NOMO-1 treated with DMSO at 0.1 percent for 48 hours (cell line): ENCODE measurements at regions not wholly inside any gene's neighbourhood (a gene's known extent, or its start where the extent isn't known, plus 50 kb on each side); places are given as distances from the start of the nearest gene placed in this dataset.
"Not testable (repeated sequence)": the region's sequence is repeated elsewhere in the genome, so short reads cannot be mapped to it uniquely, and the experiment has no call there.

Experiments used
- DNase-seq: peaks from one replicate; lab custom pipeline; 2025; ENCODE audit not compliant: unreplicated experiment; lab: John Stamatoyannopoulos, UW

DNA sequence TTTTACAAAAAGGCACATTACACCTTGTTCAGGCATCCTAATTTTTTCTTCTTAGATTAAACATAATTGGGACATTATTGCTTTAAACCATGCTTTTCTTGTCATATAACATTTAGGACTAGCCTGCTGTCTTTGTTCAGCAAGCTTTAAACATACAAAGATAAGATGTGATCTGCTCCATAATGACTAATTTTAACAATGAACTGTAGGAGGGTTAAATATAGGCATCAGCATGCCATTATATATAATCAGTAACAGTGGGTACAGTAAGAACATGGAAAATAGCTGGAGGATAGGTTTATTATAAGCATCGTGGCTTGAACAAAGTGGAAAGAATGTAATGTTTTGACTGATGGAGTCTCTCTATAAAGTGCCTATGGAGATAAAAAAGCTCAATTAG is 661.7 kb downstream of the SLITRK6 start:
- no peak for DNase-seq

DNA sequence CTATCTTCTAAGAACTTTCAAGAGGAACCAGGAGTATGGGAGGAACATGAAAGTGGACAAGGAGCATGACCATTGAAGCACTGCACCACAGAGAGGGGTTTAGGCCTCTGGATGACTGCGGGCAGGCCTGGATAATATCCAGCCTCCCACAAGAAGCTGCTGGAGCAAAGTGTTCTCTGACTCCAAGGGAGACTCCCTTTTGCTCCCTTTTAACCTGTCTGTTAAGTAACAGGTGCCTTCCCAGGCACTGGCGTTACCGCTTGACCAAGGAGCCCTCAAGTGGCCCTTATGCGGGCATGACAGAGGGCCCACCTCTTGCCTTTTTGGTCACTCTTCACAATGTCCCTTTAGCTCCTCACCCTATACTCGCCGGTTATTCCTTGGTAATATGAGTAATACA is 666.2 kb downstream of the SLITRK6 start:
- no peak for DNase-seq

- not testable (repeated sequence) for DNase-seq
These were observed 675.7 kb downstream of the SLITRK6 start for GRCh38 chr13:85123501-85123900.

GRCh38 chr13:85108356-85108755 is 690.9 kb downstream of the SLITRK6 start:
- DNase-seq, result no peak

- DNase-seq, result no peak
These were observed 700.0 kb downstream of the SLITRK6 start for GRCh38 chr13:85099245-85099644.

DNA sequence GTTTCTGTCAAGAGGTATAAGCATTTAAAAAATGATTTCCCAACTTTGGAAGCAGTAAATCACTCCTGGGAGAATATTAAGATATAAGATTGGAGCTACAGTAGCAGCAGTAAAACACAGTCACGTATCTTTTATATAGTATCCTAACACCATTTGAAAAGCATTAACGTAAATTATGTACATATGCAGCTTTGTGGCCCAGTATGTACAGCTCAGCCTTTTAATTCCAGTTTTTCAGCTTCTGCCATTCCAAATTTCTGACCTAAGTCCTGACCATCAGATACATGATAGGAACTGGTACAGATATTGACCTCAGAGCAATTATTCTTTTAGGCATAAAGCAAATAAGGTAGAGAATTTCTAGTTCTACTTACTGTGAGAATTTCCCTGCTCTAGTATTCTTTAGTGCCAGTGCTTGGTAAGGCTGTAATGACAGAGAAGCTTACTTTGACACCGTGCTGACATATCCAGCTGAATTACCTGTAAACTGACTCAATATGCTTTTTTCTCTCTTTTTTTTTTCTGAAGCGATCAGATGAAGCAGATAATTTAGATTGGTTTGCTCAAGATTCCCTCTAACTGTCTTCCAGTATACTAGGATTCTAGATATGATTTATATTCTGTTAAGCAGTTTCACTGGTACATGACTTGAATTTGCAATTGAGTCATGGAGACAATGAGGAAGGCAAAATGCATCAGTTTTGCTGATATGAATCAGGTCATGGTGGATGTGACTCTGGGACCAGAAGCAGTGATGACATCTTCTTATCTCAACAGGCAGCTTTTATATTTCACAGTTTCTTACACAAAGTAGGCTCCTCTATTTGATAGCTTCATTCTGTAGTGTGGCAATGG is 703.6 kb downstream of the SLITRK6 start:
- no peak for DNase-seq

GRCh38 chr13:85093808-85094207 is 705.4 kb downstream of the SLITRK6 start:
- no peak for DNase-seq

- no peak for DNase-seq
These were observed 707.5 kb downstream of the SLITRK6 start for GRCh38 chr13:85091631-85092234.

DNA sequence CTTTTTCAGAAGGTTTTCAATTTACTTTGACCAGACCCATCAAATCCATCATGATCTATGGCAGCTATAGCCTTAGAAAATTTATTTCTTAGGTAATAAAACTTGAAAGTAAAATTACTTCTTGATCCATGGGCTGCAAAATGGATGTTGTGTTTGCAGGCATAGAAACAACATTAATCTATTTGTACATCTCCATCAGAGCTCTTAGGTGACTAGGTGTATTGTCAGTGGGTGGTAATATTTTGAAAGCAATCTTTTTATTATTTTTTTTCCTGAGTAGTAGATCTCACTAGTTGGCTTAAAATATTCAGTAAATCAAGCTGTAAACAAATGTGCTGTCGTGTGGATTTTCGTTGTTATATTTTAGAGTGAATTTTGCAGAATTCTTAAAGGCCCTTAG is 710.0 kb downstream of the SLITRK6 start:
- DNase-seq, result no peak

DNA sequence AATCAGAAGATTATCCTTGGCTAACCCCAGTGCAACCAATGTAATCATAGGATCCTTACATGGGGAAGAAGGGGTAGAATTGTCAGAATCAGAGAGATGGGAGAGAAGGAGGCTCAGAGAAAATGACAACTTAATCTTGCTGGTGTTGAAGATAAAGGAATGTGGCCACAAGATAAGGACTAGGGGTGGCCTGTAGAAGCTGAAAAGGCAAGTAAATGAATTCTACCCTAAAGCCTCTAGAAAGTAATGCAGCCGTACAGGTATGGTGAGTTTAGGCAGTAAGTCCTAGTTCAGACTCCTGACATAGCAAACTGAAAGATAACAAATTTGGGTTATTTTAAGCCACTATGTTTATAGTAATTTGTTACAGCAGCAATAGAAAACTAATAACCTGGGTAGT is 718.5 kb downstream of the SLITRK6 start:
- no peak for DNase-seq

DNA sequence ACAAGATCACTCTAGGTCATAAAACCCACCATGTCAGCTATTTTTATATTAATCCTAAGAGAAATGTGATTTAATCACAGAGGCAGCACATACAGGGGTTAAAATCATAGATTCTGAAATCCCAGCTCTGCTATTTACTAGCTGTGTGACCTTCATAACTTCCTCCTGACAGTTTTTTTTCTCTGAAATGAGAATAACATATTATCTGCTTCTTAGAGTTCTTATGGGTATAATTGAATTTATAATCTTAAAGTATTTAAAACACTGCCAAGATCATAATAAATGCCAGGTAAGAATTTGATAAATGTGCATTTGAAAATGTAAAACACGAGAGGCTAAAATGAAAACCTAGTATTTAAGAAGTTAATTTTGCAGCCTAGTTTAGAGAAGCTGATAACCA is 722.9 kb downstream of the SLITRK6 start:
- DNase-seq, result no peak

GRCh38 chr13:85074543-85075313 is 724.5 kb downstream of the SLITRK6 start:
- no peak for DNase-seq

- no peak for DNase-seq
These were observed 731.0 kb downstream of the SLITRK6 start for GRCh38 chr13:85068231-85068630.

DNA sequence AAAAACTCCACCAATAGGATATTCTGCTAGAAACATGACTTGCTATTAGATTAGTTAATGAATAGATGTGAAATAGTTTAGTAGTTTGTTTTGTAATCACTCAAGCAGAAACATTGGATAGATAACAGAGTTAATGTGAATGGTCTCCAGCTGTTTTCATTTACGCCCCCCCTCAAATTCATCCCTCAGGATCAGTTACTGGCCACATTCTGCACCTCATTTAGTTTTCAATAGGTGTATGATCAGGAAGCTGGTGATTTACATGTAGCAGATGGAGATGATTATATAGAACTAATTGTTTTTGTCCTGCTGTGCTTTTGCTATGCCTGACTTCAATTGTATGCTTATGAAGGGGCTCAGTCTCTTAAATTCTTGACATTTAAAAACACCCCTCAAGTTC is 759.0 kb downstream of the SLITRK6 start:
- no peak for DNase-seq

DNA sequence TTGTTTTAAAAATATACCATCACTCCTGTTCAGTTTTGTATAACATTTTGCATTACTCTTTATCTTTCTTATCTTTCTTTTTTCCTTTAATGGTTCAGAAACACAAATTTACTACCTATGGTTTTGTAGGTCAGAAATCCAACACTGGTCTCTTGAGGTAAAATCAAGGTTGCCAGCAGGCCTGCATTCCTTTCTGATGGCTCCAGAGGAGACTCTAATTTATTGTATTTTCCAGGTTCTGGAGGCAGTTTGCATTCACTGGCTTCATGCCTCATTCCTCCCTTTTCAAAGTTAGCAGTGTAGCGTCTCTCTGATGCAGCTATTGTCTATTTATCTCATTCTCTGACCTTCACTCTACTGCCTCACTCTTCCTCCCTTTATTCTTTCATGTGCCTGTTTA is 767.4 kb downstream of the SLITRK6 start:
- no peak for DNase-seq

- DNase-seq, result no peak
These were observed 771.2 kb downstream of the SLITRK6 start for GRCh38 chr13:85028035-85028434.

DNA sequence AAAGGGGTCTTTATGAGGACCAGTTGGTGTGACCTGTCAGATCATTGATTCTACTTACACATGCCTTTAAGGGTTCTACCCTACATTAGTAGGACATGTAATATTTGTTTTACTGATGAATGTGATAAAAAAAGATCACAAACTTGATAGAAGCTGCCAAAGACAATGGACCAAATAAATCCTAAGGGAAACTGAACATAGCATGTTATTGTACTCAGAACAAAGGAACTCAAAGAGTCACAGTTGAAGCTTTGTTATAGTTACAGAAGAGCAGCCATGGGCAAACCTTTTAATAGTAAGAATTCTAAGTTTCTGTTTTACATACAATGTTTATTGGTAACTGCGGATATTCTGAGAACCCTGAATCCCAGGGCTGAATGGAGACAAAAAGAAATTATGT is 780.1 kb downstream of the SLITRK6 start:
- no peak for DNase-seq

DNA sequence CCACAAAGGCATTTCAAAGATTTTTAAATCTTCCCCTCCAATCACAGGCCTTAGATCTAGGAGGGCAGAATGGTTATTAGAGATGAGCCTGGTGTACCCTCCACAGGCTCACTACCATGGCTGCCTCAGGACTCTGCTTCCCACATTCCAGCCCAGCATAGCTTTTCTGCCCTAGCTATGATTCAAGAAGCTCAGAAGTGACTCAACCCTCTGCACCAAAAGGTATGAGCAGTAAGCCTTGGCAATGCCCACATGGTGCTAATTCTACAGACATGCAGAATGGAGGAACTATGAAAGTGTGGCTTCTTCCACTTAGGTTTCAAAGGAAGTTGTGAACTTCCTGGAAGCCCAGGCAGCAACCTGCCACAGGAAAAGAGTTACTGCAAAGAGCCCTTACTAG is 786.2 kb downstream of the SLITRK6 start:
- DNase-seq, result no peak

- DNase-seq, result no peak
These were observed 789.8 kb downstream of the SLITRK6 start for GRCh38 chr13:85009447-85009846.

DNA sequence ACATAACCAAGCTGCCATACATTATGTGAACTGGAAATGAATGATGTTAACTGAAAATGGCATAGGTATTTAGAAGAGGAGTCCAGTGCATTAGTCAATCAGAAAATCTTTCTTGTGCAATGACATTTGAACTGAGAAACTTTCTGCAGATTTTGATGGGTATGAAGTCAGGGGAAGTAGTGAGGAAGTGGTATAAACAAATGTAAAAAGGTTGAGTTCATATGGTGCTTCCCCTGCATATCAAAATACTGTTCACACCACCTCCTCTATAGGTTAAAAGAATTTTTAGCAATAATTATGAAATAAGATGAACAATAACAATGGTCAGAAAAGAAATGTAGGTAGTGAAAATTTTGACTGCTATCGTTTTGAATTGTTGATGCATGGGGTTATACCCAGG is 800.0 kb downstream of the SLITRK6 start:
- DNase-seq, result no peak

GRCh38 chr13:84998681-84999080 is 800.5 kb downstream of the SLITRK6 start:
- DNase-seq, result no peak

- DNase-seq, result no peak
These were observed 801.4 kb downstream of the SLITRK6 start for GRCh38 chr13:84997858-84998257.
